M059J (cell line): ENCODE measurements at regions not wholly inside any gene's neighbourhood (a gene's known extent, or its start where the extent isn't known, plus 50 kb on each side); places are given as distances from the start of the nearest gene placed in this dataset.

ENCODE experiments used
- DNase-seq: peaks from one replicate; pipeline ENCODE4 v3.0.0-alpha.2; 2012; ENCODE audit warnings: low read depth

DNA sequence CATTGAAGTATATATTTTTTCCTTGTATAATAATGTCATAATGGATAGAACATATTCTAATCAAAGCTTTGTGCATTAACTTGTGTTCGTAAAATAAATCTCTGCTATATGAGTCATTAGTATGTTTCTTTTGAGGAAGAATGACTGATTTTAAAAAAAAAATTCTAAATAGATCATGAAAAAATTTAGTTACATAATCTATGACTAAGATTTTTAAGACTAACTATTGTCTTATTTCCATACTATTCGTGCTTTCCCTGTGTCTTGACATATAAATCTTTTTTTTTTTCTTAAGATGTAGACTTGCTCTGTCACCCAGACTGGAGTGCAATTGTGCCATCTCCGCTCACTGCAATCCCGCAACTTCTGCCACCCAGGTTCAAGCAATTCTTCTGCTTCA is 226.1 kb downstream of the DSEL start:
- DNase-seq: no peak

- DNase-seq: no peak
Measured at GRCh38 chr18:67285583-67285982, 230.9 kb downstream of the DSEL start.

DNA sequence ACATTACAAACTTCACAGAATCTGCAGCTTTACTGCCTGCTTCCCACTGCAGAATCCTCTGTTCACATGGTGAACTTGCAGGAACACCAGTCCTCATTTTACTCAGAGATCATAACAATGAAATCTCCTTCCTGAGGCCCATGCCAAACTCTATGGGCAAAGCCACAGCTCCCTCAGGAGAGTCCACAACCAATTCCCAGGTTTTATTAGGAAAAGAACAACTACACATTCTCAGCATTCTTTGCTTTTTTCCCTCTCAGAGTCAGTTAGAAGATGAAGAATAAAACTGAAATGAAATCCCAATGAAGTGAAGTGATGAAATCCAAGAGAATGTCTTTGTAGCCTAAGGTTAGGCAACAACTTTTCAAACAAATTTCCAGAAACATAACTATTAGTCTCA is 233.7 kb downstream of the DSEL start:
- peak; percentile 7 for DNase-seq

DNA sequence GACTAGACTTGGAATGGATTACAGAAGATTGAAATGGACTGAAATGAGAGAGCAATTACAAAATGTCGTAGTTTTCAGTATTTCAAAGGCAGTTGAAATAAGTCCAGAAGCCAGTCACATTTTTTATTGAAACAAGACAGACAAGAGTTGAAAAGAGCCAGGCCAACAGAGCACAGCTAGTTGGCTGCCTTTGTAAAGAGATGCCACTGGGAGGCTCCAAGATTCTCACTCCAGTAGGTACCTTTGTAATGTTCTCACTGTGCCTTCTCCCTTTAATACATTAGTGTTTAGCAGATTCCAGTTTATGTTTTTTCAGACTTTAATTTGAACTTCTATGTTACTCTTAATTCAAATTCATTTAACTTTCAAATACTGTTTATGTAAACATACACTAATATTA is 234.8 kb downstream of the DSEL start:
- no peak for DNase-seq

DNA sequence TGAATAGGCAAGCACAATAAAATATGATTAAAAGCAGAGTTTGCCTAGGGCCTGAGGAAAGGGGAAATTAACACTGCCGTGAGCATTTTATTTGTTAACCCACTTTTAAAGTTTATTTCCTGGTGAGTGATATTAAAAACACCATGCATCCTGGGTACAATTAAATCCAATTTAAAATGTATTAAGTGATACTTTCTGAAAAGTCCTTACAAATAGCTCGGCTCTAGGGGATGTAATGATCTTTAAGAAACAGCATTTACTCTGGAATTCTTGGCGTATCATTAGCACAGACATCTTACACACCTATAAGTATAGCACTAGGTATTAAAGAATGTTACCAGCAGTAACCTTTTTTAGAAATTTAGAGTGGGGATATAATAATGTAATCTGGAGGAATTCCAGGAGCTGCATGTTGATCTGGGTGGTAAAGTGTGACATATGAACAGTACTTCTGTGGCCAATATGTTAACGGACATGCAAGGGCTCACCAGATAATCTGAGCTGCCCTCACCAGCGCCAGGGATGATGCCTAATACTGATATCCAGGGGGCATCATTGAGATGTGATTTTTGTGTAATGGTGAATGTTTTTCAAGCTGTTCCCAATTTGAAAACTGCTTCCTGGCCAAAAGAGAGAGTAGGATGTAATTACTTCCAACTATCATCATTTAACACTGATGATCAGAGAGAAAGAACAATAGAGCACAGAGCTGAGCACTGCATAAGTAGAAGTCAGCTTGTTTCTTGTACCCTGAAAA is 235.9 kb downstream of the DSEL start:
- no peak for DNase-seq

DNA sequence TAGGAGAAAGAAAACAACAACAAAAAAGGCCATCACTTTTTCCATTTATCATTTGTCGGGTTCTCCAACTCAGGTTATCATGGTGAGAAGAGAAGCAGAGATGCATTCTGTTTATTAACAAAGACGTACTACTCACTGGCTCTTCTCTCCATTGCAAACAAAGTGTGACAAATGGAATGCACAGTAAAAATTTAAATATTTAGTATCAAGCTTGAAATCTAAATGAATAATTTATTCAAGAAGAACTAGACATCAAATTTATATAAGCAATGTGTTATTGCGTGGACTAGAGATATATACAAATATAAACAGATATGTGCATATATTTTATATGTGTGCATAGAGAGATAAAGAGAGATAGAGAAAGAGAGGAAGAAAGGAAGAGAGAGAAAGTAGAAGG is 236.5 kb downstream of the DSEL start:
- DNase-seq: no peak

GRCh38 chr18:67278984-67279383 is 237.5 kb downstream of the DSEL start:
- no peak for DNase-seq

DNA sequence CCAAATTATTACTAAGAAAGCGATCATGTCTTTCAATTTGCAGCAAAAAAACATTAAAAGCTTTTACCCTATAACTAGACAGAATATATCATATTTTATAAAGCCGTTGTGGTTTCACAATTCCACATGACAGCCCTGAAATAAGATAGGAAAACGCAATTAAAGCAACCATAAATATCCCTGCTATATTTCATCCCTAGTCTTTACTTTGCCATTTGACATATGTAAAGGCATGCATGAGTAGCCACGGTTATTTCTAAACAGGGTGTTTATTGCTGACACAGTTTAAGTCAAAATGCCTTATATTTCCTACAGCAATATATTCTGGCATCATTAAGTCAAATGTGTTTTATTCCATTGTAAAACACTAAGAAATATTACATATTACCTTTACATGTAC is 239.9 kb downstream of the DSEL start:
- no peak for DNase-seq

DNA sequence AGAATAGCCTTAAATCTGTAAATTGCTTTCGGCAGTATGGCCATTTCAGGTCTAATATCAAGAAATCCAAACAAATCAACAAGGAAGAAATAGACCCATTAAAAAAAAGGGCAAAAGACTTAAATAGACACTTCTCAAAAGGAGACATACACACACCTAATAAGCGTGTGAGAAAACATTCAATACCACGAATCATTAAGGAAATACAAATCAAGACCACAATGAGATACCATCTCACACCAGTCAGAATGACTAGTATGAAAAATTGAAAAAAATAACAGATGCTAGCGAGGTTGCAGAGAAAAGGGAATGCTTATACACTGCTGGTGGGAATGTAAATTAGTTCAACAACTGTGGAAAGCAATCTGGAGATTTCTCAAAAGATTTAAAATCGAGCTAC is 243.2 kb downstream of the DSEL start:
- DNase-seq: no peak

- no peak for DNase-seq
Measured at GRCh38 chr18:67269206-67269605, 247.3 kb downstream of the DSEL start.

DNA sequence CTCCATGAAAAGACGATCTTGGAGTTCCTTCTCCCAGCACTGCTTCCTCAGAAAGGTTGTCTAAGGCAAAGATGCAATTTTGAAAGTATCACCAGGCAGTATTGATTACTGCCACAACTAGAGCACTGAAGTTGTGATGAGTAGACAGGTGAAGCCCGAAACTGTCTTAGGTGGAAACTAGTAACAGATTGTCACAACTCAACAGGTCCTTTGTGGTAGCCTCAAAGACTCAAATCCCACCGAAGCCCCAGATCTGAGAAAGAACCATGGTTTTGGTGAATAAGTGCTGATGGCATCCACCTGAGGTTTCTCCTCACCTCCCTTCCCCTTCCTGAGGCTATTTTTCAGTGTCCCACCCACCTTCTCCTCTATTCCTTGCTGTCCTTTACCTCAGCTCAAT is 248.0 kb downstream of the DSEL start:
- no peak for DNase-seq

- DNase-seq: peak; percentile 65
Measured at GRCh38 chr18:67266246-67267237, 250.0 kb downstream of the DSEL start.

GRCh38 chr18:67265464-67266245 is 250.9 kb downstream of the DSEL start:
- DNase-seq: peak; percentile 93

DNA sequence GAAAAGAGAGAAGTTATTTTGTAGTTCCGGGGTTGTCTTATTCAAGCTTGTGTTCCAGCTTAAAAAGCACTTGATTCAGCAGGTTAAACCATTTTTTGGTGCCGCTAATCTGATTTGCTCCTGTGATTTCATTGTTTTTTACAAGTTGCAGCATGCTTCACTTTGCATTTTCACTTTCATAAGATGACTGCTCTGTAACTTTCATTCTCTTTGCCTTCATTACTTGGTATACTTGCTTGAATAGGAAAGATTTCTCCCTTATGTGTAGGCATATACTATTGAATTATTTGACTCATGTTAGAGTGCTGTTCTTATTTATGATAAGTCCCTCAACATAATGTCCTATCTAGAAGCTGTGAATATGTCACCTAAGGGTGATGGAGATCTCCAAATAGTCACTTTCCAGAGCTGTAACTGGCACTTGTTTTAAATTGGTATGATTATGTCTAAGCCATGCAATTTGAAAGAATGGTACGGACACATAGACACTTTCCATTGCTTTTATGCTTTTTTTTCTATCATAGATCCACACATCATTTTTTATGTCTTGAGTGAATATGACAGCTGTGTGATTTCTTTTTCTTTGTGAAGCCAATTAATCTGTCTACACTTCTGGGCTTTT is 254.5 kb downstream of the DSEL start:
- DNase-seq: no peak

GRCh38 chr18:67260841-67261240 is 255.7 kb downstream of the DSEL start:
- peak; percentile 61 for DNase-seq

DNA sequence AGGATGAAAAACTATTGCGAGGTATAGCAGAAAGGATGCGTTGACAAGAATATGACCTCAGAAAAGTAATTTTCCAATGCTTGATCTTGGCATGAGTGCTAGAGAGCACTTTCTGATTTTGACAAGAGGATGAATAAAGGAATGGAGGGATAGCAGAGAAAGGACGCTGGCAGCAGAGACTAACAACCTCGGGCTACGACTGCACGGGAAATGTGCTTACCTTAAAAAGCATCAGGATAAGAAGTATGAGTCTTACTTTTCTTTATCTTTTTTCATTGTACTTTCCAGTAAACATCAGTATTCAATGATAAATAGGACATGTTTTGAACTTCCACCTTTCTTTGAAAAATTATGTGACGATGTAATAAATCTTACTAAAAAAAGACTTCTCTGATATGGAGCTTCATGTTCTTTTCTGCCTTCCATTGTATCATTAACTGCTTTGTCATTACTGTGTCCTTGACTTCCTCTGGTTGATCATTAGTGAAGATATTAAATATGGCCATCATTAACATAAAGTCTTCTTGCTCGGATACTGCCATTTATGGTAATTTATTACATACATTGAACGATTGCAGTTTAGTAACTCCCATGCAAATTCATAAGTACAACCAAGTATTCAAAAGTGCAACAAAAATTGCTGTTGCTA is 265.6 kb downstream of the DSEL start:
- DNase-seq: no peak

GRCh38 chr18:67243799-67244587 is 272.5 kb downstream of the DSEL start:
- peak; percentile 36 for DNase-seq

DNA sequence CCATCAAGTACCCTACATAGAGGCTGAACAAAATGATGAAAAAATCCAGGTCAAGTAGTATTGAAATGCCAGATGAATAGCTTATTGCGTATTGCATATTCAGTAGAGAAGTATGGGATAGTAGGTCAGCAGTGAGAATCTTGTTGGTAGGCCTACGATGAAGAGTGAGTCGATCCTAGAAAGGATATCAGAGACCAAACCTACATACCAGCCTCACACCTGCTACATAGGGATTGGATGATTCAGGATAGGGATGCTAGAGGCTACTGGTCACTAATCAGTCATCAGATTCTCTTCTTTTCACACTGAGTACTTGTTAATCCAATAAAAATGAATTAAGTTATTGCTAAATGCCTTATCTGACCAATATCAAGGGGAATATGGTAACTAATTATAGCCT is 274.5 kb downstream of the DSEL start:
- no peak for DNase-seq

- DNase-seq: no peak
Measured at GRCh38 chr18:67241299-67241698, 275.2 kb downstream of the DSEL start.

DNA sequence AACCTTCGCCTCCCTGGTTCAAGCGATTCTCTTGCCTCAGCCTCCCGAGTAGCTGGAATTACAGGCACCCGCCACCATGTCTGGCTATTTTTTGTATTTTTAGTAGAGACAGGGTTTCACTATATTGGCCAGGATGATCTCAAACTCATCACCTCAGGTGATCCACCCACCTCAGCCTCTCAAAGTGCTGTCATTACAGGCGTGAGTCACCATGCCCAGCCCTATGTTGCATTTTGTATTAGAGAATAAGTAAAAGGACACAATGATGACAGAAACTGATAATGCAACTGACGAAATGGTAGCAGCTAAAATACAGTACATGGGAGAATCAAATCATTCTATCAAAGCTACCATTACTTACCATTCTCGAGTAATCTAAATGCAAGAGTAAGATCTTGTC is 276.7 kb downstream of the DSEL start:
- DNase-seq: no peak
